COLO668 (cell line): ENCODE measurements at regions not wholly inside any gene's neighbourhood (a gene's known extent, or its start where the extent isn't known, plus 50 kb on each side); places are given as distances from the start of the nearest gene placed in this dataset.

Experiments used
- DNase-seq: peaks from one replicate; lab custom pipeline; 2025; ENCODE audit not compliant: unreplicated experiment; lab: John Stamatoyannopoulos, UW

GRCh38 chr20:60963146-60963545 is 288.9 kb upstream of the CDH4 start:
- no peak for DNase-seq

DNA sequence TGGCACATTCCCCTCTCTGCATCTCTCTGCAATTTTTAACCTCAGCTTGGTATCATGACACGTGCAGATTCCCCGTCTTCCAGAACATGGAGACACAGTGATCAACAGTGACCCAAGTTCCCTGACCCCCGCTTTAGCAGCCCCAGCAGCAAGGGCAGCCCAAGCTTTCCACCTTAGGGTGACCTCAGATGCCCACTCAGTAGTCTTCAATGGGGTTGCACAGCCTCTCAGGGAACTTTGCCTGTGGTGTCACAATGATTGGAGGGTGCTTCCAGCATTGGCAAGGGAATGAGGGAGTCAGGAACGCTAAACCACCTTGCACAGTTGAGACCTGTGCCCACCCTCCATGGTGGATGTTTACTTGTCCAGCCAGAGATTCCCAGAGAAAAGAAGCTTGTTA is 287.1 kb upstream of the CDH4 start:
- no peak for DNase-seq

- DNase-seq = no peak
Observed at GRCh38 chr20:60966031-60966430, 286.0 kb upstream of the CDH4 start.

DNA sequence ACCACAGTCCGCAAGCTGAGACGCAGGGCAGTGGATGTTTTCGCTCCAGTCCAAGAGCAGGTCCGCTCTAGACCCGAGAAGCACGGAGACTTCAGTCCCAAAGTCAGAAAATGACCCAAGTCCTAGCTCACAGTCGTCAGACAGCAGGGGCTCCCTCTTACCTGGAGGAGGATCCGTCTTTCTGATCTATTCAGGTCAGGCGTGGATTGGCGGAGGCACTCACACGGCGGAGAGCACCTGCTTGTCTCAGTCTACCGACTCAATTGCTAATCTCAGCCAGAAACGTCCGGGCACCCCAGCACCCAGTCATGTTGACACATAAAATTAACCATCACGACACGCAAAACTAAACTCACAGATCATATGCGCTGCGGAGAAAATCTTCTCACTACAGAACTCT is 285.3 kb upstream of the CDH4 start:
- no peak for DNase-seq

- DNase-seq = no peak
Observed at GRCh38 chr20:60967431-60968316, 284.4 kb upstream of the CDH4 start.

- no peak for DNase-seq
Observed at GRCh38 chr20:60968853-60969720, 283.0 kb upstream of the CDH4 start.

GRCh38 chr20:60970601-60971000 is 281.5 kb upstream of the CDH4 start:
- no peak for DNase-seq

DNA sequence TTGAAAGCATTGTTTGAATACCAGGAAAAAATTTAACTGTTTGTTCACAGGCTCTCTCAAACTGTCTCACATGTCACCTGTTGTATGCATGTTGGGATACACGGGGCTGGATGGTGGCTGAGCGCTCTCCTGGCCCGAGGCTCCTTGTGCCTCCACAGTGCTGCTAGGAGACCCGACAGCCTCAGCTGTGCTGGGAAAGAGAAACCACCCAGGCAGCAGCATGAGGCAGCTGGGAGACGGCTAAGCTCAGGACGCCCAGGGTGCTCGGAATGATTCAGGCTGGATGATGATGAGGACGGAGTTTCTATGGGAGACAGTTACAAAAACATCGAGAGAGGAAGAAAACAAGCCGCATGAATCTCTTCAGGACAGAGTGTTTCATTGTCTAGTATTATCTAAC is 278.0 kb upstream of the CDH4 start:
- no peak for DNase-seq

GRCh38 chr20:60974441-60974945 is 277.6 kb upstream of the CDH4 start:
- no peak for DNase-seq

DNA sequence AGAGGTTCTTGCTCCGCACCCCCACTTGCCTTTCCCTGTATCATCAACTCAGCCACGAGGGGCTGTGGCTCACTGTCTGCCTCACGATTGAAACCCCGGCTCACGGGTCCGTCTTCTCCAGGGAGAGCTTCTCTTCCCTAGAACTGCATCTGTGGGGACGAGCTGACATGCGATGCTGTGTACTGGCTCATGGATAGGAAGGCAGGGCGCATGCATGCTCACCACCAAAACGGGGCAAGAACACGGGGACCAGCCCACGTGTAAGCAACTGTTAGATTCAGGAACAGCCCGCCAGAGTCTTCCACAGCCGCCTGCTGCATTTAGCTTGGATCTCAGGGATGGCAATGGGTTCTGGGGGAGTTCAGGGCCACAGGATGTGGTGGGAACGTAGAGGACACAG is 275.9 kb upstream of the CDH4 start:
- DNase-seq = no peak

GRCh38 chr20:60976913-60977312 is 275.1 kb upstream of the CDH4 start:
- no peak for DNase-seq

GRCh38 chr20:60977901-60978300 is 274.2 kb upstream of the CDH4 start:
- DNase-seq = no peak

DNA sequence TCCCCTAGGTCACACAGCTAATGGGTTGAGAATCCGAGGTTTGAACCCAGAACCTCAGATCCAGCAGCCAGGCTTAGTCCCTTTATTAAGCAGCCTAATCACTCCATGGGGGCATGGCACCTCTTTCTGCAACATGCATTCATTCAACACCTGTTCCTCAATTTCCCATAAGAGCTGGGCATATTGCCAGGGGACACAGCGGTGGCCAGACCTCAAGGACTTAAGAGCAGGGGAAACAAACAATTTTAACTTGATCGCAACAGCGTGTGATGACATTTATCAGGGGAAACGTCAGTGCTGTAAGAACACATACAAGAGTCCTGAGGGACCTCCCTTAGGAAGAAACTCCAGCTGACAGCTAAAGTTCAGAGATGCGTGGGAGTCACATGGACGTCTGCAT is 267.4 kb upstream of the CDH4 start:
- DNase-seq = no peak

- no peak for DNase-seq
Observed at GRCh38 chr20:60986506-60987156, 265.4 kb upstream of the CDH4 start.

DNA sequence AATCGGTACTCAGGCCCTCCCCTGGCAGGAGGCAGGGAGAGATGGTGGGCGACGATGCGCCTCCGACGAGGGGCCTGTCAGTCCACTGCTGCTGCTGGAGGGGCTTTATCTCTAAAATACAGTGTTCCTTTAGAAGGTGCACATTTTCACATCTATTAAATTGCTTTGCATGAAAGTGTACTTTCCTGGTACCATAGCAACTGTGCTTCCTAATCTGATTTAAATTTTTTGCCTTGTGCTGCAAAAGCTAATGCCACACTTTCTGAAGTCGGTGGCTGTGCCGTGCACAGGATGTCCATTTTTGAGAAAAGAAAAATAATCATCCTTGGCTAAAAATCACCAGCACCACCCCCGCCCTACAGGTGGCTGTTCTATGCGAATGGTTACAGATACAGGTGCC is 262.0 kb upstream of the CDH4 start:
- no peak for DNase-seq

DNA sequence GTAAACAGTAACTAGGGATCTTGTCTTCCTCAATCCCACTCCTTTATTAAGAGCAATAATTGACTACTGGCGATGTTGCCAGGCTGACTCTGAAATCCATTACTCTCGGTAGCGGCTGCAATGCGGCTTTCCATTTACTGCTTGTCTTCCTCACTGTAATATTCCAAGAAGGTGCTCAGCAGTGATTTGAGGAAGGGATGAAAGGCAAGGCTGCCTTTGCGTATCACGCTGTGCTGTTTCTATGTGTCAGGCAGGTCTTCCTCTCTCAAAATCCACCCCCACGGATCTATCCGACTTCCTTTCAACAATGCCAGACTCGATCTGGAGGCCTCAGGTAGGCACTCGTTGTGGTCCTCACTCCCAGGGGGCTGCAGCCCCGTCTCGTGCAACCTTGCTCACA is 261.4 kb upstream of the CDH4 start:
- DNase-seq = no peak

DNA sequence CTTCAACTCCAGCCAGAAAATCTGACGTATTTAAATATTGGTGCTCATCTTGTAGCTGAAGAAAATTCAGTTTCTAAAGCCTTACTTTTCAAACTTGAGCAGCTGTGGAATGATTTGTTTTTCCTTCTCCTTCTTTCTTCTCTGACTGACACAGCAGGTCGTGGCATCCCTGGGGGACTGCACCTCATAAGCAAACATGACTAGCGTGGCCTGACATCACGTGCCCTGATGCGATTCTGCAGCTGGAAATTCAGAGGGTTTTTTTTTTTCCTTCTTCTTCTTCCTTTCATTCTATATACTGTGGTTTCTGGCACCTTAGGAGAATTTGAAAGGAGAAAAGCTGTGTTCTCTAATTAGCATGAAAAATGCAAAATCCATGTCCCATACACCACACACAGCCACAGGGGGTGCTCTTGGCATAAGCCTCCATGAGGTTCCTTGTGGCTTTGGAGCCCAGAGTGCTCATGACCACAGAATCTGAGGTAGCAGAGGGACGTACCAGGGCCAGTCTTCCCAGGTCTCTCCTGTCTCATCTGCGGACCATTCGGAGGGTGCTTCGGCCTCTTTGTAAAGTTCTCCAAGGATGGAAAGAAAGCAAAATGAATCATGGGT is 258.5 kb upstream of the CDH4 start:
- no peak for DNase-seq

DNA sequence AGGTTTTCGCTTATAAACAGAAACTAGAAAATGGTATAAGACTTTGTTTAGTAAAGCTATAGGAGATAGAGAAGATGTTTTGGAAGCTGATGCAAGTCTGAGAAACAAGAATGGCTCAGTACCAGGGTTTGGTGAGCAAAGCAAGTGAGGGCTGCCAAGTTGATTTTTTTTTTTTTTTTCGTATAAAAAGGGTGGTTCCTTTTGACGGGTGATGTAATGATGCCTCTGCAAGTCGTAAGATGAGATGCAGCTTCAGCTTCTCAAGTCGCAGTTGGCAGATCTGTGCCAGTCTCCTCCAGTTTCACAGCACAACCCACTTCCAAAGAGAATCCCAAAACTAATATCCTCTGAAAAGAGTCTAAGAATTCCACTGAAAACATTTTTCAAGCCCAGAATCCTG is 252.8 kb upstream of the CDH4 start:
- DNase-seq = no peak

DNA sequence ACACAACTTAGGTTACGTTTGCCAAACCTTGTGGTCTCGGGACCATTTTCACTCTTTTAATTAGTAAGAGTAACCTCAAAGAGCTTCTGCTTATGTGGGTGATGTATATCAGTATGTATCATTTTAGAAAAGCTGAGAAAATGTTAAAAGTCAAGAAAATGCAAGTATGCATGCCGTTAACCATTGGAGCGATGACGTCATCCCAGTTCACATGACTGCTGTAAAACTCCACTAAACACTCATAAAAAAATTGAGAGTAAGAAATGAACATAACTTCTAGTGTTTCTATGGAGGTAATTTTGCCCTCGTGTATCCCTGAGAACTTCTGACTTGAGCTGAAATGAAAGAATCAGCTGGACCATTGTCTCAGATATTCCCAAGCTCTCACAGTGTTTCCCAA is 250.0 kb upstream of the CDH4 start:
- no peak for DNase-seq

DNA sequence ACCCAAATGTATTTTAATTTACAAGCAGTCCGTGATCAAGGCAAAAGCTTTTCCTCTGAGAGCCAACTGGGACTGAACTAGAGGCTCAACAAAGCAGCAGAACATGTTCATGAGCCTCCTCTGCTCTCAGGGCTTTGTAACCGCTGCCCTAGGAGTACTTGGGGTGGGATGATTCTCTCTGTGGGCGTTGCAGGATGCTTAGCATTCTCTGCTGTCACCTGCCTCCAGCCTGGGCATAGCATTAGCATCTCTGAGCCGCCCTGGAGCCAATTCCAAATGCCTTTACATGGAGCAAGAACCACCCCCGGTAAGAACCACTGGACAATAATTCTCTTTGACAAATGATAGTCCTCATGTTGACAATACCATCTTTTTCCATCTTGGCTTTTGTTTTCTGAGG is 237.6 kb upstream of the CDH4 start:
- no peak for DNase-seq

GRCh38 chr20:61015602-61016001 is 236.5 kb upstream of the CDH4 start:
- DNase-seq = no peak
